ENCODE measurements at regions not wholly inside any gene's neighbourhood (a gene's known extent, or its start where the extent isn't known, plus 50 kb on each side); places are given as distances from the start of the nearest gene placed in this dataset.

GRCh38 chr4:28636971-28637370 lies 1776.3 kb downstream of the STIM2 start:
- DNase-seq (ENCODE audit: low spot score), result no peak

GRCh38 chr4:28639747-28640146 lies 1779.1 kb downstream of the STIM2 start:
- DNase-seq (ENCODE audit: low spot score), result no peak

GRCh38 chr4:28654618-28655017 lies 1794.0 kb downstream of the STIM2 start:
- DNase-seq (ENCODE audit: low spot score), result no peak

- no peak for DNase-seq (ENCODE audit: low spot score)
Measured at GRCh38 chr4:28665306-28665705, 1804.7 kb downstream of the STIM2 start.

- DNase-seq (ENCODE audit: low spot score), result no peak
Measured at GRCh38 chr4:28675582-28675981, 1814.9 kb downstream of the STIM2 start.

- no peak for DNase-seq (ENCODE audit: low spot score)
Measured at GRCh38 chr4:28677808-28678207, 1817.2 kb downstream of the STIM2 start.

GRCh38 chr4:28682847-28683246 lies 1822.2 kb downstream of the STIM2 start:
- no peak for DNase-seq (ENCODE audit: low spot score)

GRCh38 chr4:28686618-28687017 lies 1826.0 kb downstream of the STIM2 start:
- no peak for DNase-seq (ENCODE audit: low spot score)

GRCh38 chr4:28690890-28691289 lies 1830.2 kb downstream of the STIM2 start:
- no peak for DNase-seq (ENCODE audit: low spot score)

- no peak for DNase-seq (ENCODE audit: low spot score)
Measured at GRCh38 chr4:28702571-28702970, 1841.9 kb downstream of the STIM2 start.

GRCh38 chr4:28709891-28710290 lies 1849.2 kb downstream of the STIM2 start:
- no peak for DNase-seq (ENCODE audit: low spot score)

- no peak for DNase-seq (ENCODE audit: low spot score)
Measured at GRCh38 chr4:28723371-28723770, 1862.7 kb downstream of the STIM2 start.

GRCh38 chr4:28724239-28724638 lies 1863.6 kb downstream of the STIM2 start:
- no peak for DNase-seq (ENCODE audit: low spot score)

GRCh38 chr4:28730304-28730703 lies 1869.7 kb downstream of the STIM2 start:
- DNase-seq (ENCODE audit: low spot score), result no peak

GRCh38 chr4:28744066-28744465 lies 1883.4 kb downstream of the STIM2 start:
- no peak for DNase-seq (ENCODE audit: low spot score)

GRCh38 chr4:28754376-28754775 lies 1893.7 kb downstream of the STIM2 start:
- DNase-seq (ENCODE audit: low spot score), result no peak

- DNase-seq (ENCODE audit: low spot score), result no peak
Measured at GRCh38 chr4:28755081-28755480, 1894.4 kb downstream of the STIM2 start.

- no peak for DNase-seq (ENCODE audit: low spot score)
Measured at GRCh38 chr4:28759064-28759463, 1898.4 kb downstream of the STIM2 start.

- DNase-seq (ENCODE audit: low spot score), result no peak
Measured at GRCh38 chr4:28760003-28760402, 1899.4 kb downstream of the STIM2 start.

- DNase-seq (ENCODE audit: low spot score), result no peak
Measured at GRCh38 chr4:28772066-28772465, 1911.4 kb downstream of the STIM2 start.

- DNase-seq (ENCODE audit: low spot score), result no peak
Measured at GRCh38 chr4:28772788-28773187, 1912.1 kb downstream of the STIM2 start.

GRCh38 chr4:28774344-28774743 lies 1913.7 kb downstream of the STIM2 start:
- no peak for DNase-seq (ENCODE audit: low spot score)

GRCh38 chr4:28776004-28776403 lies 1915.4 kb downstream of the STIM2 start:
- DNase-seq (ENCODE audit: low spot score), result no peak

GRCh38 chr4:28784188-28784587 lies 1923.5 kb downstream of the STIM2 start:
- DNase-seq (ENCODE audit: low spot score), result no peak

- no peak for DNase-seq (ENCODE audit: low spot score)
Measured at GRCh38 chr4:28787947-28788346, 1927.3 kb downstream of the STIM2 start.
